Sigmoid colon (tissue), 4 donors: ENCODE measurements at regions not wholly inside any gene's neighbourhood (a gene's known extent, or its start where the extent isn't known, plus 50 kb on each side); places are given as distances from the start of the nearest gene placed in this dataset.

Source experiments
- CTCF ChIP-seq, 4 experiments: fragments of 450-650 bp in 3 of 4; fragments of 200-600 bp in 1 of 4; IDR thresholded peaks; one replicate each; pipeline ENCODE4 v1.5.1; 2016 to 2019; ENCODE audit warnings: antibody characterized with exemption in 4 of 4, mild to moderate bottlenecking in 3 of 4, moderate library complexity in 2 of 4
- EP300 ChIP-seq, 4 donors: sonication (generic); formaldehyde crosslinking; IDR thresholded peaks; one replicate each; pipeline ENCODE4 v1.6.1; 2017; ENCODE audit warnings: antibody characterized with exemption in 4 of 4
- POLR2A ChIP-seq, 2 donors: fragments of 450-650 bp; IDR thresholded peaks; one replicate each; pipeline ENCODE4 v1.6.1; 2016; ENCODE audit warnings: antibody characterized with exemption in 2 of 2, mild to moderate bottlenecking in 2 of 2, moderate library complexity in 2 of 2
- POLR2AphosphoS5 ChIP-seq, 4 donors: sonication (generic); formaldehyde crosslinking; IDR thresholded peaks; one replicate each; pipeline ENCODE4 v1.6.1; 2017; ENCODE audit warnings: antibody characterized with exemption in 4 of 4

- TF ChIP-seq CTCF (IDR thresholded peaks at IDR 0.05) (no peak), POLR2A (IDR thresholded peaks at IDR 0.05) (no peak), POLR2AphosphoS5 (IDR thresholded peaks at IDR 0.05) (no peak), EP300 (IDR thresholded peaks at IDR 0.05) (no peak)
These were observed 58.9 kb upstream of the PLXNA4 start for GRCh38 chr7:132635127-132635526.
